Cardiac muscle cell (in vitro differentiated cells and primary cell): ENCODE measurements at regions not wholly inside any gene's neighbourhood (a gene's known extent, or its start where the extent isn't known, plus 50 kb on each side); places are given as distances from the start of the nearest gene placed in this dataset.

Experiments used
- DNase-seq, 2 donors: peaks; one replicate each; pipeline versions ENCODE4 v3.0.0 to v3.0.0-alpha.2; 2010 to 2017; ENCODE audit warnings: low read depth in 1 of 2, low spot score in 1 of 2
- H3K27ac ChIP-seq: fragments of 200-600 bp; sonication (generic); 2 replicates; pipeline ENCODE4 v1.5.1; 2016
- H3K27me3 ChIP-seq: fragments of 200-600 bp; sonication (generic); 2 replicates; pipeline ENCODE4 v1.6.0; 2016; ENCODE audit warnings: control low read depth
- H3K36me3 ChIP-seq: fragments of 200-600 bp; sonication (generic); 2 replicates; pipeline ENCODE4 v1.5.1; 2016; ENCODE audit warnings: control low read depth
- H3K4me1 ChIP-seq: fragments of 200-600 bp; sonication (generic); 2 replicates; pipeline ENCODE4 v1.8.1; 2017; ENCODE audit warnings: low read depth, mild to moderate bottlenecking, mixed run types
- H3K4me3 ChIP-seq: fragments of 200-600 bp; sonication (generic); 2 replicates; pipeline ENCODE4 v1.5.1; 2016; ENCODE audit warnings: mild to moderate bottlenecking
- H3K9me3 ChIP-seq: fragments of 200-600 bp; sonication (generic); 2 replicates; pipeline ENCODE4 v1.5.1; 2017; ENCODE audit warnings: low read depth, mild to moderate bottlenecking, control low read depth
- TF ChIP-seq, protein P1 (sequence below): IDR thresholded peaks from 2 replicates; pipeline ENCODE4 v1.5.1; 2012; ENCODE audit warnings: low read depth, mild to moderate bottlenecking, low read length

GRCh38 chr6:19269341-19269898 lies 567.8 kb upstream of the ID4 start:
- no peak overlapping the region for H3K4me3 ChIP-seq
- DNase-seq: no peak
- TF ChIP-seq, protein P1, sequence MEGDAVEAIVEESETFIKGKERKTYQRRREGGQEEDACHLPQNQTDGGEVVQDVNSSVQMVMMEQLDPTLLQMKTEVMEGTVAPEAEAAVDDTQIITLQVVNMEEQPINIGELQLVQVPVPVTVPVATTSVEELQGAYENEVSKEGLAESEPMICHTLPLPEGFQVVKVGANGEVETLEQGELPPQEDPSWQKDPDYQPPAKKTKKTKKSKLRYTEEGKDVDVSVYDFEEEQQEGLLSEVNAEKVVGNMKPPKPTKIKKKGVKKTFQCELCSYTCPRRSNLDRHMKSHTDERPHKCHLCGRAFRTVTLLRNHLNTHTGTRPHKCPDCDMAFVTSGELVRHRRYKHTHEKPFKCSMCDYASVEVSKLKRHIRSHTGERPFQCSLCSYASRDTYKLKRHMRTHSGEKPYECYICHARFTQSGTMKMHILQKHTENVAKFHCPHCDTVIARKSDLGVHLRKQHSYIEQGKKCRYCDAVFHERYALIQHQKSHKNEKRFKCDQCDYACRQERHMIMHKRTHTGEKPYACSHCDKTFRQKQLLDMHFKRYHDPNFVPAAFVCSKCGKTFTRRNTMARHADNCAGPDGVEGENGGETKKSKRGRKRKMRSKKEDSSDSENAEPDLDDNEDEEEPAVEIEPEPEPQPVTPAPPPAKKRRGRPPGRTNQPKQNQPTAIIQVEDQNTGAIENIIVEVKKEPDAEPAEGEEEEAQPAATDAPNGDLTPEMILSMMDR: no peak
- H3K27me3 ChIP-seq: no peaks in the 10 kb centered on the region
- no peaks in the 10 kb centered on the region for H3K9me3 ChIP-seq
- no peak overlapping the region for H3K27ac ChIP-seq
- no peaks in the 10 kb centered on the region for H3K4me1 ChIP-seq
- no peaks in the 10 kb centered on the region for H3K36me3 ChIP-seq

DNA sequence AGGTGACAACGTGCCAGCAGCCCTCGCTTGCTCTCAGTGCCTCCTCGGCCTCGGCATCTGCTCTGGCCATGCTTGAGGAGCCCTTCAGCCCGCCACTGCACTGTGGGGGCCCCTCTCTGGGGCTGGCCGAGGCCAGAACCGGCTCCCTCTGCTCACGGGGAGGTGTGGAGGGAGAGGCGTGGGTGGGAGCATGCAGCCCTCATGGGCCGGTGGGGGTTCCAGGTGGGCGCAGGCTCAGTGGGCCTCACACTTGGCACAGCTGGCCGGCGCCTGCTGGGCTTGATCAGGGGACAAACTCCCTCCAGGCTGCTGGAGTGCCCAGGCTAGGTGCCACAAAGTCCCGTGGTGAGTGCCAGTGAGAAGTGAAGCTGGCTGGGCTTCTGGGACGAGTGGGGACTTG lies 566.6 kb upstream of the ID4 start:
- no peak for DNase-seq
- TF ChIP-seq, protein P1: no peak
- no peak overlapping the region for H3K4me3 ChIP-seq
- no peaks in the 10 kb centered on the region for H3K4me1 ChIP-seq
- no peak overlapping the region for H3K27ac ChIP-seq
- no peaks in the 10 kb centered on the region for H3K36me3 ChIP-seq
- H3K9me3 ChIP-seq: no peaks in the 10 kb centered on the region
- H3K27me3 ChIP-seq: no peaks in the 10 kb centered on the region

DNA sequence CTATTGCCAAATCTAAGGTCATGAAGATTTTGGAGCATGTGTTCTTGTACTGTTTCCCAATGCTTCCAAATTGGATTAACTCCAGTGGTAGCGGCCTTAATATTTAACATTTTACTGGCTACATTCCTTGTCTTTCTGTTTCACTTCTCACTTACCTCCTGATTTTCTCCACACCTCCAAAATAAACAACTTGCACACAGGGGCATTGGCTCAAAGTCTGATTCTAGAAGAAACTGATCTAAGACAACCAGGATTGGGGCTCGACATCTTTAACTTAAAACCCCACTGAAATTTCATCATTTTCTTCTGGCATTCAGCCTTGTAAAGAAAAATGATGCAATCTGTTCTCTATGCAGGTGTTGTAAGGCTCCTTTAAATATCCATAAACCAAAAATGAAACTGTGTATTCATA lies 557.9 kb upstream of the ID4 start:
- Histone ChIP-seq H3K9me3 (no peaks in the 10 kb centered on the region), H3K4me1 (no peaks in the 10 kb centered on the region), H3K36me3 (no peaks in the 10 kb centered on the region), H3K27ac (no peak overlapping the region), H3K27me3 (no peaks in the 10 kb centered on the region), H3K4me3 (no peak overlapping the region)
- peak in 1 of 2 donors; percentile 52 for DNase-seq
- TF ChIP-seq, protein P1: no peak

- Histone ChIP-seq H3K27me3 (no peaks in the 10 kb centered on the region), H3K4me1 (no peaks in the 10 kb centered on the region), H3K36me3 (no peaks in the 10 kb centered on the region), H3K27ac (no peak overlapping the region), H3K4me3 (no peak overlapping the region), H3K9me3 (no peaks in the 10 kb centered on the region)
- no peak for DNase-seq
- TF ChIP-seq, protein P1: no peak
Observed at GRCh38 chr6:19287928-19288327, 549.2 kb upstream of the ID4 start.

GRCh38 chr6:19289457-19289856 lies 547.7 kb upstream of the ID4 start:
- Histone ChIP-seq H3K36me3 (no peaks in the 10 kb centered on the region), H3K27ac (no peak overlapping the region), H3K27me3 (no peaks in the 10 kb centered on the region), H3K9me3 (no peaks in the 10 kb centered on the region), H3K4me3 (no peak overlapping the region), H3K4me1 (no peaks in the 10 kb centered on the region)
- no peak for DNase-seq
- TF ChIP-seq, protein P1: no peak
